ENCODE measurements at regions not wholly inside any gene's neighbourhood (a gene's known extent, or its start where the extent isn't known, plus 50 kb on each side); places are given as distances from the start of the nearest gene placed in this dataset.

GRCh38 chr1:29635501-29636263, 399.4 kb downstream of the PTPRU start:
- WGBS, 2 experiments (ENCODE audit: insufficient coverage in 2 of 2), result 94 to 96% methylated on average over 6 to 10 of the region's 10 CpGs
- Histone ChIP-seq H3K9me3 (ENCODE audit: control insufficient read depth, low read length) (no peaks in the 10 kb centered on the region), H3K4me3 (ENCODE audit: extremely low read depth, insufficient read depth, low read length, poor library complexity, severe bottlenecking) (no peak overlapping the region), H3K36me3 (ENCODE audit: control insufficient read depth, insufficient read depth, low read length) (no peaks in the 10 kb centered on the region), H3K4me1 (ENCODE audit: control insufficient read depth, insufficient read depth, low read length, poor library complexity, severe bottlenecking) (peaks cover 7% of the 10 kb centered on the region), H3K27ac (ENCODE audit: low read depth, low read length, severe bottlenecking) (no peak overlapping the region)

GRCh38 chr1:29634746-29635335, 398.5 kb downstream of the PTPRU start:
- no peak overlapping the region for H3K27ac ChIP-seq (ENCODE audit: low read depth, low read length, severe bottlenecking)
- no peaks in the 10 kb centered on the region for H3K36me3 ChIP-seq (ENCODE audit: control insufficient read depth, insufficient read depth, low read length)
- H3K4me3 ChIP-seq (ENCODE audit: extremely low read depth, insufficient read depth, low read length, poor library complexity, severe bottlenecking), result no peak overlapping the region
- no peaks in the 10 kb centered on the region for H3K9me3 ChIP-seq (ENCODE audit: control insufficient read depth, low read length)
- 91 to 94% methylated on average over 4 to 5 of the region's 7 CpGs for WGBS, 2 experiments (ENCODE audit: insufficient coverage in 2 of 2)
- H3K4me1 ChIP-seq (ENCODE audit: control insufficient read depth, insufficient read depth, low read length, poor library complexity, severe bottlenecking), result no peaks in the 10 kb centered on the region

DNA sequence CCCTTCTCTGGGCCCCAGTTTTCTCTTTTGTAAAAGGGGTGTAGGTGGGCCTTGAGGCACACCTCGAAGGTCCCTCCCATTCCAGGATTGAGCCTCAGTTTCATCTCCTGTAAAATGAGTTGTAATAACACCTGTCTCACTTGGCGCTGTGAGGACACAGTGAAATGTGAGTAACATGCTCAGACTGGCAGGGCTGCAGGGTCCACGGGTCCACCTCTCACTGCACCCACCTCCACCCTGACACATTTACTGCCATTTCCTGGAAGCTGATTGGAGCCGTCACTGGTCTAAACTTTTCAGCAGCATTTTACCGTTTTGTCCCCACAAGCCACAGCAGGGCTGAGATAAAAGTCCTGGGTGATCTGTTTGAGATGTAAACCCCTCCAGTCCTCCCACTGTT, 398.0 kb downstream of the PTPRU start:
- H3K27ac ChIP-seq (ENCODE audit: low read depth, low read length, severe bottlenecking), result no peak overlapping the region
- H3K36me3 ChIP-seq (ENCODE audit: control insufficient read depth, insufficient read depth, low read length), result no peaks in the 10 kb centered on the region
- no peaks in the 10 kb centered on the region for H3K4me1 ChIP-seq (ENCODE audit: control insufficient read depth, insufficient read depth, low read length, poor library complexity, severe bottlenecking)
- no peak overlapping the region for H3K4me3 ChIP-seq (ENCODE audit: extremely low read depth, insufficient read depth, low read length, poor library complexity, severe bottlenecking)
- H3K9me3 ChIP-seq (ENCODE audit: control insufficient read depth, low read length), result no peaks in the 10 kb centered on the region
- 64 to 100% methylated on average over 1 to 3 of the region's 5 CpGs for WGBS, 2 experiments (ENCODE audit: insufficient coverage in 2 of 2)

DNA sequence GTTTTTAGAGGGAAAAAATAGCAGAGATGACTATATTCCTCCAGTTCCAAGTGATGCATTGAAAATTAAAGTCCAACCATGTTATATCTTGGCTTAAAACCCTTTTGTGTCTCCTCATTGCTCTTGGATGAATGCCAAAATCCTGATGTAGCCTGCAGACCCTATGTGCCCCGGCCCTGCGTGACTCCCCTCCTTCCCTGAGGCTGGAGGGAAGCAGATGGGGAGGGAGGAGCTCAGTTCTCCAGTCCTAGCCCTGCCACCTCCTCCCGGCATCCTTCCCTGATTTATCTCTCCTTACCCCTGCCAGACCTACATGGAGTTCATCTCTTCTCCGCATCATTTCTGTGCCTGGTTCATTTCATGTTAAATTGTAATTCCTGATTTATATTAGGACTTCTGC, 397.4 kb downstream of the PTPRU start:
- no peak overlapping the region for H3K27ac ChIP-seq (ENCODE audit: low read depth, low read length, severe bottlenecking)

DNA sequence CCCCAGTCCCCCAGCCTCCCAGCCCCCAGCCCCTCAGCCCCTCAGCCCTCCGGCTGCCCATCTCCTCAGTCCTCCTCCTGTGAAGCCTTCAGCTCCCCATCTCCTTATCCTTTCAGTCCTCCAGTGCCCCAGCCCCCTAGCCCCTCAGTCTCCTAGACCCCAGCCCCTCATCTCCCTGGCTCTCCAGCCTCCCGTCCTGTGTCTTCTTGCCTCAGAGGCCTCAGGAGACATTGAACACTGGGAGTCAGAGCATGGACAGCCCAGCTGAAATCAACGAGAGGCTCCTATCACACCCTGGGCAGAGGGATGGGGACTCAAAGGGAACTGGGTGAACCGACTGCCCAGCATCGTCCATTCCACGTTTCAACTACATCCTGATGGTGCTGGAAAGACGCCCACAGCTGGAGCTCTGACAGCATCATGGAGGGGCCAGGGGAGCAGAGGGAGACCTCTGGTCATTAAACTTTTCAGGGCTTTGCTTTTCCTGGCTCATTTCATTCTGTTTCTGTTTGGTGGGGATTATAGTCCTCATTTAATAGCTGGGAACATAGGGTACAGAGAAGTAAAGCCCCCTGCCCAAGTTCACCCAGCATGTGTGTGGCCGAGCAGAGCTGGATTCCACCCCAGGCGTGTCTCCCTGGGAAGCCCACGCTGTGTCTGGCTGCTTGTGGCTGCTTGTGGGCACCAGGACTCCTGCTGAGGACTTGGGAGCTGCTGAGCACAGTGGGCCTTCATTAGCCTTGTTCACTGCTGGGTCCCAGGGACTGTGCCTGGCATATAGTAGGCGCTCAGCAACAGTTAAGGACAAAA, 396.7 kb downstream of the PTPRU start:
- Histone ChIP-seq H3K36me3 (ENCODE audit: control insufficient read depth, insufficient read depth, low read length) (no peaks in the 10 kb centered on the region), H3K4me3 (ENCODE audit: extremely low read depth, insufficient read depth, low read length, poor library complexity, severe bottlenecking) (no peak overlapping the region), H3K27ac (ENCODE audit: low read depth, low read length, severe bottlenecking) (no peak overlapping the region), H3K9me3 (ENCODE audit: control insufficient read depth, low read length) (no peaks in the 10 kb centered on the region), H3K4me1 (ENCODE audit: control insufficient read depth, insufficient read depth, low read length, poor library complexity, severe bottlenecking) (no peaks in the 10 kb centered on the region)
- 86 to 91% methylated on average over 9 to 10 of the region's 11 CpGs for WGBS, 2 experiments (ENCODE audit: insufficient coverage in 2 of 2)

More for the DNA sequence above, 397.4 kb downstream of the PTPRU start:
- Histone ChIP-seq H3K4me1 (ENCODE audit: control insufficient read depth, insufficient read depth, low read length, poor library complexity, severe bottlenecking) (no peaks in the 10 kb centered on the region), H3K9me3 (ENCODE audit: control insufficient read depth, low read length) (no peaks in the 10 kb centered on the region), H3K36me3 (ENCODE audit: control insufficient read depth, insufficient read depth, low read length) (no peaks in the 10 kb centered on the region), H3K4me3 (ENCODE audit: extremely low read depth, insufficient read depth, low read length, poor library complexity, severe bottlenecking) (no peak overlapping the region)
- 80% methylated on average over 1 of the region's 4 CpGs; no CpG with 5 or more reads in 1 of the 2 experiments for WGBS, 2 experiments (ENCODE audit: insufficient coverage in 2 of 2)

DNA sequence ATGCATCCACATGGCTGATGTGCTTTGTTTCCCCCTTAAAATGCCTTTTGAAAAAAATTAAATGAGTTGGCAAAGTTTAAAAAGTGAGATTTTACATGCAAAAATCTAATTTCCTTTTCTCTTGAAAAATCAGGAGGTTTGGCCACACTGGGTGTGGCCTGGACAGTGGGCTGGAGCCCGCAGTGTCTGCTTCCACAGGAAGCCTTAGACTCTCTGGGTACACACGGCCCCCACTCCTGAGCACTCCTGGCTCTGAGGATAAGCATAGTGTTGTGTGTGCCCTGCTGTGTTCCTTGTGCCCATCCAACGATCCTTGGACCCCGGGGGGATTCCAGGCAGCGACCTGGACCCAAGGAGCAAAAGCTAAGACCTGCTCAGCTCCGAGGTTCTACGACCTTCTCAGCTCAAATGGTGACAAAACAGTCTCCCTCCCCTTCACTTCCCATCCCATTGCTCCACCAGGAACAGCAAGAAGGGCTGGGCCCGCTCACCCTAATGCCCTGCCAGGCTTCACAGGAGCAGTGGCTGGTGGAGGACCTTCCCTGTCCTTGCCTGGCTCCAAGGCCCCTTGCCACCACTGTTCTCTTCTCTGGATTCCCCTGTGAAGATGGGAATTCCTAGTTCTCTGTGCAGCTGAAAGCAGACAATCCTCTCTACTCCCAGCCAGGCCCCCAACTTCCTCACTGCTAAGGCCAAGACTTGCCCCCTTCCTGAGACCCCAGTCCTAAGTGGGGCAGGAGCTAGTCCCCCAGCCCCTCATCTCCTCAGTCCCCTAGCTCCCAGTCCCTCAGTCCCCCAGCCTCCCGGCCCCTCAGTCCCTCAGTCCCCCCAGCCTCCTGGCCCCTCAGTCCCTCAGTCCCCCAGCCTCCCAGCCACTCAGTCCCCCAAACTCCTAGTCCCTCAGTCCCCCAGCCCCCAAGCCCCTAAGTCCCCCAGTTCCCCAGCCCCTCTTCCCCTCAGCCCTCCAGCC, 395.8 kb downstream of the PTPRU start:
- H3K4me3 ChIP-seq (ENCODE audit: extremely low read depth, insufficient read depth, low read length, poor library complexity, severe bottlenecking), result no peak overlapping the region
- H3K9me3 ChIP-seq (ENCODE audit: control insufficient read depth, low read length), result no peaks in the 10 kb centered on the region
- no peak overlapping the region for H3K27ac ChIP-seq (ENCODE audit: low read depth, low read length, severe bottlenecking)
- 85 to 98% methylated on average over 4 to 6 of the region's 9 CpGs for WGBS, 2 experiments (ENCODE audit: insufficient coverage in 2 of 2)
- no peaks in the 10 kb centered on the region for H3K36me3 ChIP-seq (ENCODE audit: control insufficient read depth, insufficient read depth, low read length)
- H3K4me1 ChIP-seq (ENCODE audit: control insufficient read depth, insufficient read depth, low read length, poor library complexity, severe bottlenecking), result no peaks in the 10 kb centered on the region

DNA sequence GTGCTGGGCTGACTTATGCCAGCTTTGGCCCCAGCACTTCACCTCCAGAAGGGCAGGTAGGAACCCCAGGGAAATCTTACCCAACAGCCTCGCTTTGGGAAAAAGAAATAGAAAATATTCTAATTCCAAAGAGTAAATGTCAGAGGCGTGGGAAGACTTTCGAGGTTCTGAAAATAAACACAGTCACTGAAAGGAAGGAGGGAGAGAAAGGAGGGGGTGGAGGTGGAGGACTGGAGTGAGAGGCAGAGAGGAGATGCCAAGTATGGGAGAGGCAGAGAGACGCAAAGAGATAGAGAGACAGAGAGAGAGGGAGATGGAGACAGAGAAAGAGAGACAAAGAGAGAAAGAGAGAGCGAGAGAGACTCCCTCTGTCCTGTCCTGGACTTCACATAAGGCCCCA, 395.0 kb downstream of the PTPRU start:
- no peak overlapping the region for H3K27ac ChIP-seq (ENCODE audit: low read depth, low read length, severe bottlenecking)
- no peaks in the 10 kb centered on the region for H3K4me1 ChIP-seq (ENCODE audit: control insufficient read depth, insufficient read depth, low read length, poor library complexity, severe bottlenecking)
- H3K36me3 ChIP-seq (ENCODE audit: control insufficient read depth, insufficient read depth, low read length), result no peaks in the 10 kb centered on the region
- 88 to 94% methylated on average over 3 to 4 of the region's 5 CpGs for WGBS, 2 experiments (ENCODE audit: insufficient coverage in 2 of 2)
- no peak overlapping the region for H3K4me3 ChIP-seq (ENCODE audit: extremely low read depth, insufficient read depth, low read length, poor library complexity, severe bottlenecking)
- no peaks in the 10 kb centered on the region for H3K9me3 ChIP-seq (ENCODE audit: control insufficient read depth, low read length)

DNA sequence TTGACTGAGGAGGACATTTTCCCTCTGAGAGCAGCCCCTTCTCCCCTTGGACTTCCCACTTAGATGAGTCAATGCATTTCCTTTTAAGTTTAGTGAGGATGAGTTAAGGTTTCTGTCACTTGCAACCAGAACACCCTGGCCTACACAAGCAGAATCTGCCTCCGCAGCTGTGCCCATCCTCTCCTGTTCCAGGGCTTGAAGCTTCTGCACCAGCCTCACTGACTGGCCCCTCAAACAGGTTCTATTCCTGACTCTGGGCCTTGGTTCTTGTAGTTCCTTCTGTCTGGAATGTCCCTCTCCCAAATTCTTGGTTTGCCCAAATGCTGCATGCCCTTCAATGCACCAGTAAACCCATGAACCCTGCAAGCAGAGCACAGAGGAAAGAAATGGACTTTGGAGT, 394.4 kb downstream of the PTPRU start:
- no peaks in the 10 kb centered on the region for H3K4me1 ChIP-seq (ENCODE audit: control insufficient read depth, insufficient read depth, low read length, poor library complexity, severe bottlenecking)
- H3K36me3 ChIP-seq (ENCODE audit: control insufficient read depth, insufficient read depth, low read length), result no peaks in the 10 kb centered on the region
- H3K27ac ChIP-seq (ENCODE audit: low read depth, low read length, severe bottlenecking), result no peak overlapping the region
- H3K4me3 ChIP-seq (ENCODE audit: extremely low read depth, insufficient read depth, low read length, poor library complexity, severe bottlenecking), result no peak overlapping the region
- 88 to 92% methylated on average over 1 of the region's 1 CpG for WGBS, 2 experiments (ENCODE audit: insufficient coverage in 2 of 2)
- no peaks in the 10 kb centered on the region for H3K9me3 ChIP-seq (ENCODE audit: control insufficient read depth, low read length)

GRCh38 chr1:29629814-29630516, 393.6 kb downstream of the PTPRU start:
- no peak overlapping the region for H3K4me3 ChIP-seq (ENCODE audit: extremely low read depth, insufficient read depth, low read length, poor library complexity, severe bottlenecking)

More at GRCh38 chr1:29629814-29630516, 393.6 kb downstream of the PTPRU start:
- no peaks in the 10 kb centered on the region for H3K4me1 ChIP-seq (ENCODE audit: control insufficient read depth, insufficient read depth, low read length, poor library complexity, severe bottlenecking)
- H3K36me3 ChIP-seq (ENCODE audit: control insufficient read depth, insufficient read depth, low read length), result no peaks in the 10 kb centered on the region
- 94 to 95% methylated on average over 6 of the region's 8 CpGs for WGBS, 2 experiments (ENCODE audit: insufficient coverage in 2 of 2)
- no peak overlapping the region for H3K27ac ChIP-seq (ENCODE audit: low read depth, low read length, severe bottlenecking)
- no peaks in the 10 kb centered on the region for H3K9me3 ChIP-seq (ENCODE audit: control insufficient read depth, low read length)

All from mesodermal cell (in vitro differentiated cells).